ENCODE measurements at regions not wholly inside any gene's neighbourhood (a gene's known extent, or its start where the extent isn't known, plus 50 kb on each side); places are given as distances from the start of the nearest gene placed in this dataset.
"Not testable (repeated sequence)": the region's sequence is repeated elsewhere in the genome, so short reads cannot be mapped to it uniquely, and the experiment has no call there.

GRCh38 chr4:54842226-54842625 is 184.5 kb downstream of the KIT start:
- H3K27ac ChIP-seq: no peak overlapping the region
- TF ChIP-seq CTCF (IDR thresholded peaks at IDR 0.05): no peak
- no peak for TF ChIP-seq ZFX (IDR thresholded peaks at IDR 0.05; ENCODE audit: borderline replicate concordance)

GRCh38 chr4:54840992-54841768 is 183.4 kb downstream of the KIT start:
- TF ChIP-seq CTCF (IDR thresholded peaks at IDR 0.05): no peak
- TF ChIP-seq ZFX (IDR thresholded peaks at IDR 0.05; ENCODE audit: borderline replicate concordance): no peak
- H3K27ac ChIP-seq: no peak overlapping the region

GRCh38 chr4:54840430-54840829 is 182.7 kb downstream of the KIT start:
- TF ChIP-seq CTCF (IDR thresholded peaks at IDR 0.05): no peak
- TF ChIP-seq ZFX (IDR thresholded peaks at IDR 0.05; ENCODE audit: borderline replicate concordance): no peak
- no peak overlapping the region for H3K27ac ChIP-seq

GRCh38 chr4:54838301-54838700 is 180.5 kb downstream of the KIT start:
- TF ChIP-seq ZFX (IDR thresholded peaks at IDR 0.05; ENCODE audit: borderline replicate concordance): no peak
- TF ChIP-seq CTCF (IDR thresholded peaks at IDR 0.05): no peak
- no peak overlapping the region for H3K27ac ChIP-seq

- TF ChIP-seq ZFX (IDR thresholded peaks at IDR 0.05; ENCODE audit: borderline replicate concordance) (no peak), CTCF (IDR thresholded peaks at IDR 0.05) (no peak)
- H3K27ac ChIP-seq: no peak overlapping the region
Observed at GRCh38 chr4:54837576-54838140, 179.9 kb downstream of the KIT start.

GRCh38 chr4:54828361-54828760 is 170.6 kb downstream of the KIT start:
- not testable (repeated sequence) for H3K27ac ChIP-seq

GRCh38 chr4:54823616-54824015 is 165.9 kb downstream of the KIT start:
- TF ChIP-seq CTCF (IDR thresholded peaks at IDR 0.05) (no peak), ZFX (IDR thresholded peaks at IDR 0.05; ENCODE audit: borderline replicate concordance) (no peak)
- H3K27ac ChIP-seq: no peak overlapping the region
